TTC549 (cell line): ENCODE measurements at regions not wholly inside any gene's neighbourhood (a gene's known extent, or its start where the extent isn't known, plus 50 kb on each side); places are given as distances from the start of the nearest gene placed in this dataset.

ENCODE experiments used
- FAIRE-seq: peaks from 2 replicates; lab custom pipeline; 2012; peaks lifted over from hg19 to GRCh38; lab: Jason Lieb, UNC

- FAIRE-seq: no peak
Observed at GRCh38 chr10:88110822-88111221, 247.4 kb downstream of the PTEN start.

- FAIRE-seq: no peak
Observed at GRCh38 chr10:88111294-88111693, 247.9 kb downstream of the PTEN start.

- no peak for FAIRE-seq
Observed at GRCh38 chr10:88113232-88113631, 249.8 kb downstream of the PTEN start.

GRCh38 chr10:88113657-88114272, 250.3 kb downstream of the PTEN start:
- no peak for FAIRE-seq

GRCh38 chr10:88114368-88114767, 250.9 kb downstream of the PTEN start:
- FAIRE-seq: no peak

- no peak for FAIRE-seq
Observed at GRCh38 chr10:88115407-88115806, 252.0 kb downstream of the PTEN start.

GRCh38 chr10:88115968-88116367, 252.5 kb downstream of the PTEN start:
- FAIRE-seq: no peak

GRCh38 chr10:88116481-88116880, 253.1 kb downstream of the PTEN start:
- FAIRE-seq: no peak

- FAIRE-seq: no peak
Observed at GRCh38 chr10:88116971-88117626, 253.7 kb downstream of the PTEN start.

- no peak for FAIRE-seq
Observed at GRCh38 chr10:88117869-88118632, 254.6 kb downstream of the PTEN start.

GRCh38 chr10:88118729-88119128, 255.3 kb downstream of the PTEN start:
- no peak for FAIRE-seq

GRCh38 chr10:88119160-88119559, 255.7 kb downstream of the PTEN start:
- FAIRE-seq: no peak

GRCh38 chr10:88120075-88120474, 256.6 kb downstream of the PTEN start:
- FAIRE-seq: no peak

- no peak for FAIRE-seq
Observed at GRCh38 chr10:88120599-88121333, 257.3 kb downstream of the PTEN start.

- FAIRE-seq: no peak
Observed at GRCh38 chr10:88121361-88121760, 257.9 kb downstream of the PTEN start.

- FAIRE-seq: no peak
Observed at GRCh38 chr10:88122145-88122544, 258.7 kb downstream of the PTEN start.

GRCh38 chr10:88122576-88122975, 259.2 kb downstream of the PTEN start:
- no peak for FAIRE-seq

GRCh38 chr10:88125766-88126165, 262.3 kb downstream of the PTEN start:
- no peak for FAIRE-seq

GRCh38 chr10:88126699-88127098, 263.3 kb downstream of the PTEN start:
- FAIRE-seq: no peak

GRCh38 chr10:88127269-88127668, 263.8 kb downstream of the PTEN start:
- FAIRE-seq: no peak

GRCh38 chr10:88127766-88128165, 264.3 kb downstream of the PTEN start:
- FAIRE-seq: no peak

- FAIRE-seq: no peak
Observed at GRCh38 chr10:88129013-88129412, 265.6 kb downstream of the PTEN start.

GRCh38 chr10:88130912-88131311, 267.5 kb downstream of the PTEN start:
- FAIRE-seq: no peak
